GM21423 (cell line): ENCODE measurements at regions not wholly inside any gene's neighbourhood (a gene's known extent, or its start where the extent isn't known, plus 50 kb on each side); places are given as distances from the start of the nearest gene placed in this dataset.

Experiments used
- ATAC-seq: cut with Tn5 transposase; IDR thresholded peaks from one replicate; pipeline ENCODE4 v1.9.1; 2021; ENCODE audit warnings: mild to moderate bottlenecking, moderate library complexity; ENCODE audit not compliant: unreplicated experiment

GRCh38 chr1:91152331-91152730, 130.5 kb upstream of the ZNF644 start:
- no peak for ATAC-seq

- no peak for ATAC-seq
Measured at GRCh38 chr1:91151702-91152101, 129.9 kb upstream of the ZNF644 start.

- ATAC-seq: no peak
Measured at GRCh38 chr1:91148641-91149069, 126.8 kb upstream of the ZNF644 start.

GRCh38 chr1:91141858-91142257, 120.0 kb upstream of the ZNF644 start:
- no peak for ATAC-seq

- no peak for ATAC-seq
Measured at GRCh38 chr1:91138959-91139358, 117.1 kb upstream of the ZNF644 start.

- no peak for ATAC-seq
Measured at GRCh38 chr1:91137173-91137852, 115.5 kb upstream of the ZNF644 start.

- ATAC-seq: no peak
Measured at GRCh38 chr1:91135799-91136198, 114.0 kb upstream of the ZNF644 start.

- no peak for ATAC-seq
Measured at GRCh38 chr1:91133248-91133647, 111.4 kb upstream of the ZNF644 start.

GRCh38 chr1:91130256-91130985, 108.6 kb upstream of the ZNF644 start:
- ATAC-seq: no peak

GRCh38 chr1:91129458-91129857, 107.6 kb upstream of the ZNF644 start:
- ATAC-seq: no peak

GRCh38 chr1:91129017-91129416, 107.2 kb upstream of the ZNF644 start:
- no peak for ATAC-seq

GRCh38 chr1:91124989-91125417, 103.2 kb upstream of the ZNF644 start:
- ATAC-seq: no peak

GRCh38 chr1:91124290-91124985, 102.6 kb upstream of the ZNF644 start:
- no peak for ATAC-seq

GRCh38 chr1:91123773-91124172, 101.9 kb upstream of the ZNF644 start:
- ATAC-seq: no peak

- no peak for ATAC-seq
Measured at GRCh38 chr1:91123319-91123718, 101.5 kb upstream of the ZNF644 start.

- ATAC-seq: no peak
Measured at GRCh38 chr1:91122106-91122717, 100.4 kb upstream of the ZNF644 start.

- ATAC-seq: no peak
Measured at GRCh38 chr1:91121366-91121765, 99.5 kb upstream of the ZNF644 start.

- no peak for ATAC-seq
Measured at GRCh38 chr1:91120936-91121335, 99.1 kb upstream of the ZNF644 start.

- ATAC-seq: no peak
Measured at GRCh38 chr1:91120421-91120820, 98.6 kb upstream of the ZNF644 start.

- no peak for ATAC-seq
Measured at GRCh38 chr1:91104712-91105111, 82.9 kb upstream of the ZNF644 start.

- ATAC-seq: no peak
Measured at GRCh38 chr1:91101328-91101727, 79.5 kb upstream of the ZNF644 start.
